B cell (primary cell): ENCODE measurements at regions not wholly inside any gene's neighbourhood (a gene's known extent, or its start where the extent isn't known, plus 50 kb on each side); places are given as distances from the start of the nearest gene placed in this dataset.
"Not testable (repeated sequence)": the region's sequence is repeated elsewhere in the genome, so short reads cannot be mapped to it uniquely, and the experiment has no call there.

ENCODE experiments used
- EZH2 ChIP-seq: IDR thresholded peaks from 2 replicates; pipeline ENCODE4 v1.6.1; 2012; ENCODE audit warnings: borderline replicate concordance, low read depth, mild to moderate bottlenecking, moderate library complexity, low read length; ENCODE audit not compliant: insufficient read depth, poor library complexity, severe bottlenecking
- TF ChIP-seq, protein P1 (sequence below): fragments of 200-600 bp; IDR thresholded peaks from one replicate; pipeline ENCODE4 v1.8.0; 2022; ENCODE audit warnings: antibody characterized with exemption, mild to moderate bottlenecking

DNA sequence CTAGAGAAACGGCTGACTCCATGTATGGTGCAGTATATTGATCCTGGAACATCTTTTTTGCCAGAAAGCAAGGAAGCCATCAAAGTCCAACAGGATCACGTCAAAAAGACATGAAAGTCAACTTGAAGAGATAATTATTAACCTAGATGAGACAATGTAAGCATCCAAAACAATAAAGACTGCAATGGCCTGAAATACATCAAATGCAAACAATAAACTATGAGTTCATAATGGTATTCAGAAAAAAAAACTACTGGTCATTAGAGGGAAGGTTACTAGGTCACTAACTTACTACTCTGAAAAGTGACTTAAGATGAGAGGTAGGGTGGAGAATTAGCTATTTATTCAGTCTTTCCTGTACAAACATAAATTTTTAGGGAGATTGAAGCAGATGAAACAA, 75.3 kb upstream of the OR4F16 start:
- TF ChIP-seq, protein P1, sequence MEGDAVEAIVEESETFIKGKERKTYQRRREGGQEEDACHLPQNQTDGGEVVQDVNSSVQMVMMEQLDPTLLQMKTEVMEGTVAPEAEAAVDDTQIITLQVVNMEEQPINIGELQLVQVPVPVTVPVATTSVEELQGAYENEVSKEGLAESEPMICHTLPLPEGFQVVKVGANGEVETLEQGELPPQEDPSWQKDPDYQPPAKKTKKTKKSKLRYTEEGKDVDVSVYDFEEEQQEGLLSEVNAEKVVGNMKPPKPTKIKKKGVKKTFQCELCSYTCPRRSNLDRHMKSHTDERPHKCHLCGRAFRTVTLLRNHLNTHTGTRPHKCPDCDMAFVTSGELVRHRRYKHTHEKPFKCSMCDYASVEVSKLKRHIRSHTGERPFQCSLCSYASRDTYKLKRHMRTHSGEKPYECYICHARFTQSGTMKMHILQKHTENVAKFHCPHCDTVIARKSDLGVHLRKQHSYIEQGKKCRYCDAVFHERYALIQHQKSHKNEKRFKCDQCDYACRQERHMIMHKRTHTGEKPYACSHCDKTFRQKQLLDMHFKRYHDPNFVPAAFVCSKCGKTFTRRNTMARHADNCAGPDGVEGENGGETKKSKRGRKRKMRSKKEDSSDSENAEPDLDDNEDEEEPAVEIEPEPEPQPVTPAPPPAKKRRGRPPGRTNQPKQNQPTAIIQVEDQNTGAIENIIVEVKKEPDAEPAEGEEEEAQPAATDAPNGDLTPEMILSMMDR, result not testable (repeated sequence)
- not testable (repeated sequence) for TF ChIP-seq EZH2
